HCT116 (cell line): ENCODE measurements at regions not wholly inside any gene's neighbourhood (a gene's known extent, or its start where the extent isn't known, plus 50 kb on each side); places are given as distances from the start of the nearest gene placed in this dataset.

Experiments used
- ATAC-seq: fragments of 200-7000 bp; cut with Tn5 transposase; 2 replicates; pipeline ENCODE4 v1.9.1; 2020; ENCODE audit warnings: mild to moderate bottlenecking, moderate library complexity
- BruUV-seq: library from RNA; stranded (reverse); fragments of 400-500 nt; replicated peaks from 2 replicates; lab custom pipeline; 2021; lab: Mats Ljungman, UMichigan
- CTCF ChIA-PET: fragments of 300-600 bp; sonication (Branson Sonifier 250); formaldehyde crosslinking; loops from one replicate; lab custom pipeline; 2021; ENCODE audit warnings: antibody characterized with exemption; lab: Charles Lee
- POLR2A ChIA-PET: fragments of 300-600, 350-600 bp; sonication (Branson Sonifier 250); formaldehyde crosslinking; loops from one replicate; lab custom pipeline; 2021; ENCODE audit warnings: antibody characterized with exemption; lab: Charles Lee
- RAD21 ChIA-PET, 2 experiments: fragments of 300-600 bp; sonication (Branson Sonifier 250); formaldehyde crosslinking; loops; one replicate each; lab custom pipeline; 2023; ENCODE audit warnings: low total read pairs in 2 of 2; ENCODE audit not compliant: uncharacterized antibody in 2 of 2, unreplicated experiment in 2 of 2, low non-redundant PET in 1 of 2; lab: Charles Lee
- DNase-seq: peaks from one replicate; pipeline ENCODE4 v3.0.0-alpha.2; 2010; ENCODE audit warnings: low read depth, low spot score
- H2AFZ ChIP-seq: fragments of 200-600 bp; shearing (Covaris generic), sonication (generic); 2 replicates; pipeline ENCODE4 v1.6.1; 2017; ENCODE audit warnings: low read depth, mixed run types, mixed read lengths, antibody characterized with exemption, low read length; ENCODE audit not compliant: poor library complexity, severe bottlenecking
- H3K27ac ChIP-seq: 2 replicates; pipeline ENCODE4 v1.5.1; 2012; ENCODE audit warnings: low read depth, low read length
- H3K27me3 ChIP-seq: fragments of 200-600 bp; sonication (generic); 2 replicates; pipeline ENCODE4 v1.6.1; 2016; ENCODE audit warnings: mixed run types, low read length, mixed read lengths; ENCODE audit not compliant: insufficient read depth
- H3K36me3 ChIP-seq, 2 experiments: fragments of 200-500 bp in 1 of 2; fragments of 200-600 bp in 1 of 2; sonication (Bioruptor generic) in 1 of 2; sonication (generic) in 1 of 2; 2 replicates each; pipeline versions ENCODE4 v1.5.1 to v1.6.1; 2014 to 2016; ENCODE audit warnings: low read length in 2 of 2, inconsistent platforms in 1 of 2, mixed read lengths in 1 of 2, mixed run types in 1 of 2; ENCODE audit not compliant: insufficient read depth in 2 of 2, control insufficient read depth in 1 of 2
- H3K4me1 ChIP-seq, 2 experiments: fragments of 200-600 bp in 1 of 2; sonication (generic) in 1 of 2; 2 replicates each; pipeline versions ENCODE4 v1.5.1 to v1.6.1; 2012 to 2017; ENCODE audit warnings: low read length in 2 of 2, inconsistent platforms in 1 of 2, mild to moderate bottlenecking in 1 of 2, mixed read lengths in 1 of 2, mixed run types in 1 of 2, moderate library complexity in 1 of 2; ENCODE audit not compliant: insufficient read depth in 2 of 2, control insufficient read depth in 1 of 2
- H3K4me2 ChIP-seq: fragments of 200-600 bp; sonication (generic); 2 replicates; pipeline ENCODE4 v1.6.1; 2017; ENCODE audit warnings: mixed run types, low read length, mixed read lengths
- H3K4me3 ChIP-seq, 2 experiments: fragments of 200-600 bp in 1 of 2; sonication (generic) in 1 of 2; replicated peaks in 1 of 2; 2 replicates each; pipeline ENCODE4 v1.5.1; 2011 to 2016; ENCODE audit warnings: low read length in 2 of 2, control low read depth in 1 of 2, low read depth in 1 of 2, mild to moderate bottlenecking in 1 of 2, mixed read lengths in 1 of 2, mixed run types in 1 of 2
- H3K79me2 ChIP-seq: fragments of 200-600 bp; sonication (generic); 2 replicates; pipeline ENCODE4 v1.6.1; 2017; ENCODE audit warnings: mild to moderate bottlenecking, mixed run types, low read length, moderate library complexity, mixed read lengths; ENCODE audit not compliant: insufficient read depth
- H3K9ac ChIP-seq: fragments of 200-600 bp; sonication (generic); 2 replicates; pipeline ENCODE4 v1.6.1; 2016; ENCODE audit warnings: low read length, mixed read lengths
- H3K9me2 ChIP-seq: fragments of 200-600 bp; sonication (generic), shearing (Covaris generic); 2 replicates; pipeline ENCODE4 v1.6.1; 2017; ENCODE audit warnings: mixed run types, mild to moderate bottlenecking, moderate library complexity; ENCODE audit not compliant: insufficient read depth
- H3K9me3 ChIP-seq, 2 experiments: fragments of 200-500 bp in 1 of 2; fragments of 200-600 bp in 1 of 2; sonication (Bioruptor generic) in 1 of 2; sonication (generic) in 1 of 2; 2 replicates each; pipeline ENCODE4 v1.6.1; 2014 to 2017; ENCODE audit warnings: low read length in 2 of 2, mixed read lengths in 2 of 2, inconsistent platforms in 1 of 2, low read depth in 1 of 2, mild to moderate bottlenecking in 1 of 2, mixed run types in 1 of 2, moderate library complexity in 1 of 2; ENCODE audit not compliant: control insufficient read depth in 1 of 2, insufficient read depth in 1 of 2
- H4K20me1 ChIP-seq: fragments of 200-600 bp; sonication (generic), shearing (Covaris generic); 2 replicates; pipeline ENCODE4 v1.6.1; 2017; ENCODE audit warnings: mixed run types, mild to moderate bottlenecking, moderate library complexity; ENCODE audit not compliant: insufficient read depth
- YY1 ChIP-seq: IDR thresholded peaks from 2 replicates; pipeline ENCODE4 v1.6.1; 2011; ENCODE audit warnings: low read length, low read depth, moderate library complexity, mild to moderate bottlenecking; ENCODE audit not compliant: insufficient replicate concordance; ENCODE audit errors: extremely low read depth
- intact Hi-C: fragments of 100-400 bp; cut with micrococcal nuclease; formaldehyde crosslinking; loops from 2 replicates; pipeline ENCODE4 v1.10.0; 2022
- TF ChIP-seq, protein P1 (sequence below): IDR thresholded peaks from 2 replicates; pipeline ENCODE4 v1.6.1; 2011; ENCODE audit warnings: mild to moderate bottlenecking, low read length, moderate library complexity; ENCODE audit not compliant: insufficient replicate concordance; ENCODE audit errors: extremely low read depth

- no peak for TF ChIP-seq YY1
- TF ChIP-seq, protein P1, sequence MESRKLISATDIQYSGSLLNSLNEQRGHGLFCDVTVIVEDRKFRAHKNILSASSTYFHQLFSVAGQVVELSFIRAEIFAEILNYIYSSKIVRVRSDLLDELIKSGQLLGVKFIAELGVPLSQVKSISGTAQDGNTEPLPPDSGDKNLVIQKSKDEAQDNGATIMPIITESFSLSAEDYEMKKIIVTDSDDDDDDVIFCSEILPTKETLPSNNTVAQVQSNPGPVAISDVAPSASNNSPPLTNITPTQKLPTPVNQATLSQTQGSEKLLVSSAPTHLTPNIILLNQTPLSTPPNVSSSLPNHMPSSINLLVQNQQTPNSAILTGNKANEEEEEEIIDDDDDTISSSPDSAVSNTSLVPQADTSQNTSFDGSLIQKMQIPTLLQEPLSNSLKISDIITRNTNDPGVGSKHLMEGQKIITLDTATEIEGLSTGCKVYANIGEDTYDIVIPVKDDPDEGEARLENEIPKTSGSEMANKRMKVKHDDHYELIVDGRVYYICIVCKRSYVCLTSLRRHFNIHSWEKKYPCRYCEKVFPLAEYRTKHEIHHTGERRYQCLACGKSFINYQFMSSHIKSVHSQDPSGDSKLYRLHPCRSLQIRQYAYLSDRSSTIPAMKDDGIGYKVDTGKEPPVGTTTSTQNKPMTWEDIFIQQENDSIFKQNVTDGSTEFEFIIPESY: no peak
These were observed 103.2 kb upstream of the TIAM2 start (continued) for GRCh38 chr6:154891901-154892300.

DNA sequence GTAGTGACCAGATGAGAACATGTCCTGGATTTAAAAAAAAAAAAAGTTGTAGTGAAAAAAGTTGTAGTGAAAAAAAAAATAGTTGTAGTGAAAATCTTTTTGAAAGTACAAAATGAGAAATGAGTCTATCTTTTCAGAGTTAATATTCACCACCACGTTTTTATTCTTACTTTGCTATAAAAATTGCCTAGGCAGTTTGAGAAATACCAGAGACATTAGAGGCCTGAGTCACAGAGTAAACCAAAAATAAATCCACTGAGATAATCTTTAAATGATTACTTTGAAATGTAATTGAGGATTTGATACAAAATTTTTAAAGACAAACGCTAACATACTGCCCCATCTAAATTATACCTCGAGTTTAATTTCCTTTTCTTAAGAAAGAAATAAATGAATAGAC is 101.2 kb upstream of the TIAM2 start:
- H2AFZ ChIP-seq: no peak overlapping the region
- H3K9ac ChIP-seq: no peak overlapping the region
- H3K9me2 ChIP-seq: no peaks in the 10 kb centered on the region
- H4K20me1 ChIP-seq: no peaks in the 10 kb centered on the region
- CTCF ChIA-PET: no interaction called here
- H3K4me1 ChIP-seq: no peaks in the 10 kb centered on the region
- DNase-seq: no peak
- H3K27ac ChIP-seq: no peak overlapping the region
- H3K9me3 ChIP-seq: no peaks in the 10 kb centered on the region
- POLR2A ChIA-PET: no interaction called here
- TF ChIP-seq, protein P1: no peak
- no peaks in the 10 kb centered on the region for H3K79me2 ChIP-seq
- no peak overlapping the region for H3K4me2 ChIP-seq
- RAD21 ChIA-PET: no interaction called here
- H3K36me3 ChIP-seq: no peaks in the 10 kb centered on the region
- no peak overlapping the region for H3K4me3 ChIP-seq
- no peaks in the 10 kb centered on the region for H3K27me3 ChIP-seq
- ATAC-seq: no peak
- intact Hi-C loops: no loop called here
- BruUV-seq: no TSS peak
